HG03354 (cell line): ENCODE measurements at regions not wholly inside any gene's neighbourhood (a gene's known extent, or its start where the extent isn't known, plus 50 kb on each side); places are given as distances from the start of the nearest gene placed in this dataset.

Experiments used
- ATAC-seq: cut with Tn5 transposase; IDR thresholded peaks from one replicate; pipeline ENCODE4 v1.9.1; 2021; ENCODE audit warnings: mild to moderate bottlenecking; ENCODE audit not compliant: unreplicated experiment, poor library complexity, severe bottlenecking

GRCh38 chr7:46028246-46028645 lies 107.2 kb upstream of the IGFBP3 start:
- ATAC-seq = no peak

DNA sequence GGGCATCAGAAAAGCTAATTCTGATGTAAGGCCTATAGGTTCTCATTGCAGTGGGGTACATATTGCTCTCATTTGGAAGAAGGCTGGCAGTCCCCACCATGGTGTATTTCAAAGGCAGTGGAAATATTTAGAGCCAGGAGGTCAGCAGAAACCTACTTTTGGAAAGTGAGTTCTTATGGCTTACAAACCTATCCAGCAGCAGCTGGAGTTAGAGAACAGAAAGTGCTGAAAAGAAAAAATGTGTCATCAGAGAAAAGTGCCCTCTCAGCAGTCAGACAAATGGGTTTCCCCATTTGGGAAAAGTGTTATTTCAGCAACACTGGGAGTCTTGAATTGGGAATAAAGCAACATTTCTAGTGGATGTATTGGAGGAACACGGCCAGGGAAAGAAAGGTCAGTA lies 105.7 kb upstream of the IGFBP3 start:
- ATAC-seq = no peak

DNA sequence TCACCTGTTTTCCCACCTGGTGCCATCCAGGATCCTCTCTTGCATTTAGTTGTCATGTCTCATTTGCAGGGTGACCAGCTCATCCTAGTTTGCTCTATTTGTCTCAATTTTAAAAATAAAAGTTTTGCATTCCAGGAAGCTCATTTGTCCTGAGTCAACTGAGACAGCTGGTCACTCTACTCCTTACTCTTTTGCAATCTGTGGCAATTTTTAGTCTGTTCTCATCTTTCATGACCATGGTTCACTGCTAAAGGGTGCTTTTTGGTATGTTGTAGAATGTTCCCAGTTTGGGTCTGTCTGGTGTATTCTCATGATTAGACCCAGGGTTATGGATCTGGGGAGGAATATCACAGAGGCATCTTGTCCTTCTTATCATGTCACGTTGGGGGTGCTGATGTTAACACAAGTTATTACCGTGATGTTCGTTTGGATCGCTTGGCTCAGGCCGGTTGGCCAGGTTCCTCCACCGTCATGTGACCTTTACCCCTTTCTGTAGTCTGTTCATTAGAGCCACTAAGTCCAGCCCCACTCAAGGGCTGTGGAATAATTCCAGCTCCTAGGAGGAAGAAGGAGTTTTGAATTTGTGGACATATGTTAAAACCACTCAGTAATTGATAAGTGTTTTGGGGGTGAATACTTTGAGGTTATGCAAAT lies 103.3 kb upstream of the IGFBP3 start:
- ATAC-seq = no peak

- no peak for ATAC-seq
These were observed 101.3 kb upstream of the IGFBP3 start for GRCh38 chr7:46022397-46022796.

DNA sequence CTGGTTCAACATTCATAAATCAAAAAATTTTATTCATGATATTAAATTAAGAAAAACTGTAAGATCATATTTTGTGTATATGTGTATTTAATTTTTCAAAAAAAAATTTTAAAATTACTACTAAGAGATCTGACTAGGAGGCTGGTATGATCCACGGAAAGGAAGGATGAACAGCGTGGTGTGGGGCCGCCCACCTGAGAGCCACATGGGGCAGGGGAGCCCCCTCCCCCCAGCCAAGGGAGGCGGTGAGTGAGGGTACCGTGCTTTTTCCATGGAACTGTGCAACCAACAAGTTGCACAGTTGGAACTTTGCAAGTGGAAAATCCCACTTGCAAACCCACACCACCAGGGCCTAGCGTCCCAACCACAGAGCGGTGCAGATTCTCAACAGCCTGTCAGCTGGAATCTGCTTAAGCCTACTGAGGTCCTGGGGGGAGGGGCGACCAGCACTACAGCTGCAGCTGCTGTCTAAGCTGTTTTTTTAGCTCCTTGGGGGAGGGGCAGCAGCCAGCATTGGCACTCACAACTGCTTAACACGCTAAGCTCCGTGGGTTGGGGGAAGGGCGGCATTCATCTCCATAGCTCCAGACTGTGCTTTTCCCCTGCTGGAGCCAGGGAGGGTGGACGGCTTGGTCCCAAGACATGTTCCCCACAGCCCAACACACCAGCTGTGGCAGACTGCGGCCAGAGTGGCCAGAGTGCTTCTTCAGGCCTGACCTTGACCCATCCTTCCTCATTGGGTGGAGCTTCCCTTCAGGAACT lies 94.2 kb upstream of the IGFBP3 start:
- no peak for ATAC-seq

DNA sequence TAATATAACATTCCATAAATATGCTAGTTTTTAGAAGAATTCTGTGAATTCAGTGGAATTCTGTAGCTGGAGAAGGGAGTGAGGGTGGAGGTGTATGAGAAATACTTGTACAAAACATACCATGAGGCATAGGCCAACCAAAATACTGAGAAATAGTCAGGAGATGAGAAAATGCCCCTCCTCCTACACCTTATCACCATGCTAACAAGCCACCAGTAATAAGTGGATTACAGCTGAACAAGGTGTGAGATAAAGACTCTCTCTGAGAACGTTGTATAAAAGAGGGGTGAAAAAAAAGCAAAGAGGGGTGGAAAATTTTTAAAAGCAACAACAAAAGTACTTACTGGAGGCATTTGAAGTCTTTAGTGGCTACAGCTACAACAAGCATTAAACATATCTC lies 90.4 kb upstream of the IGFBP3 start:
- no peak for ATAC-seq

DNA sequence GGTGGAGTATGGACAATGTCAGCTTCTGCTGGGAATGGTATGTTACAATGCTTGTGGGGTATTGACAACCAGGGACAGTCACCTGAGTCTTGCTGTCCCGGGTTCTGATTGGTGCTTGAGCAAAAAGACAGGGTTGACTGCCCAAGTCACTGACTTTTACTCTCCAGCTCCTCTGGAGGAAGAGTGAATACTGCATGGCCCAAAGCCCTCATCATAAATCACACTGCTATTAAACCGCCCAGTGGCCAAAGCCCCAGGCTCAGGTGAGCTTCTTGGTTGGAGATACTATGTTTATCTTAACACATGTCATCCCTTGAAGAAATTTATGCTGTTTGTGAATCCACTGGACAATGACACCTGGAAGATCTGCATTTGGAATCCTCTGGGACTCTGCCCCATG lies 90.0 kb upstream of the IGFBP3 start:
- ATAC-seq = no peak

GRCh38 chr7:46009211-46009610 lies 88.1 kb upstream of the IGFBP3 start:
- ATAC-seq = no peak

GRCh38 chr7:46007990-46008643 lies 87.0 kb upstream of the IGFBP3 start:
- no peak for ATAC-seq

GRCh38 chr7:46007194-46007593 lies 86.1 kb upstream of the IGFBP3 start:
- ATAC-seq = no peak

DNA sequence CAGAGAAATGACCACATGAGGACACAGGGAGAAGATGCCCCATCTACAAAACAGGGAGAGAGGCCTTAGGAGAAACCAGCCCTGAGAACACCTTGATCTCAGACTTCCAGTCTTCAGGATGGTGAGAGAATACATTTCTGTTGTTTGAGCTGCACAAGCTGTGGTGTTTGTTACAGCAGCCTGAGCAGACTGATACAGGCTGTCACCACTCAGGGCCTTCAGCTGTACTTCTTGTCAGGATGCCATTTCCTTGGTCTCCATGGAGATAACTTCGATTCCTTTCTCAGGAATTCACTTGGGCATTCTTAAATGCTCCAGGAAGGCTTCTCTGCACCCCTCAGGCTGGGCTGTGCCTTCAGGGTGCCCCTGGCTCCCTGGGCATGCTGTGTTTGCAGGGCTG lies 85.7 kb upstream of the IGFBP3 start:
- ATAC-seq = no peak

- no peak for ATAC-seq
These were observed 85.1 kb upstream of the IGFBP3 start for GRCh38 chr7:46006212-46006611.

GRCh38 chr7:46004965-46005364 lies 83.9 kb upstream of the IGFBP3 start:
- ATAC-seq = no peak

- ATAC-seq = no peak
These were observed 83.1 kb upstream of the IGFBP3 start for GRCh38 chr7:46003896-46004875.

DNA sequence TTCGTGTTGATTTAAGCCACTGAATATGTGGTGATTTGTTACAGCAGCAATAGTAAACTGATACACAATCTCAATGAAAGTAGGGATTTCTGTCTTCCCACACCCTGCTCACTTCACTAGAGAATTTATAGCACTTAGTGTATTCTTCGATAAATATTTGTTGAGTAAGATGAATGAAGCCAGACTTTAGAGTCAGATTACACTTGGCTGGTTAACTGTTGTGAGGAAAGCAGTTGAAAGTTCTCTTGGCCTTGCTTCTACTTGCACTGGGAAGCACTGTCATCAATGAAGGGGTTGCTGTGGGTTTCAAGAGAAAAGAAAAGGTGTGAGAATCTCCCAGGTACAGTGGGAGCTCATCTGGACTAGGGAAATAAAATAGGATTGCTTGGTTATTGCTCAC lies 82.1 kb upstream of the IGFBP3 start:
- no peak for ATAC-seq

DNA sequence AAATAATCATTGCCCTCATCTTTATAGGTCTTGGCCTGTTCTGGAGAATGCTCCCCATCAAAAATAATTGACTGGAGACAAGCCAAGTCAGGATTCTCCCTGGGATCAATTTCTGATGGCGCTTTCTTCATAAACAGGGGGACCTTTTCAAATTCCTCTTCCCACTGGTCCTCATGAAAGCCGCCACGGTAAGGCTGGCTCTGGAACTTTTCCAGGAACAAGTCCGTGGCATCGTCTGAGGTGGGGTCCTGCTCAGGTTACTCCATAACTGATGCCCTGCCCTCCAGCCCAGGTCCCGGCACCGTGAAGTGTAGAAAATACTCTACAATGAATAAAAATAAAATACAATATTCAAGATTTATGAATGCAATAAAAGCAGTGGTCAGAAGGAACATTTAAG lies 79.4 kb upstream of the IGFBP3 start:
- ATAC-seq = no peak

- ATAC-seq = no peak
These were observed 78.5 kb upstream of the IGFBP3 start for GRCh38 chr7:45999541-45999940.

DNA sequence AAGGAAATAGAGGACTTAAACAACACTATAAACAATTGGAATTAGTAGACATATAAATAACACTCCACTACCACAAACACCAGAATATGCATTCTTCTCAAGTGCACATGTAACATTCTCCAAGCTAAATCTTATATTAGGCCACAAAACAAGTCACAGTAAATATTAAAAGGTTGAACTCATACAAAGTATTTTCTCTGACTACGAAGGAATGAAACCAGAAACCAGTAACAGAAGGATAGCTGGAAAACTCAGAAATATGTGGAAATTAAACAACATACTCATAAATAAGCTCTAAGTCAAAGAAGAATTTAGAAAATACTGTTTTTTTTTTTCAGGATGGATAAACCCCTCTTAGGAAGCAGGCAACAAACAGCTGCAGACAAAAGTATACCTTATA lies 77.4 kb upstream of the IGFBP3 start:
- ATAC-seq = no peak

- no peak for ATAC-seq
These were observed 72.5 kb upstream of the IGFBP3 start for GRCh38 chr7:45993621-45994020.

GRCh38 chr7:45992826-45993225 lies 71.8 kb upstream of the IGFBP3 start:
- no peak for ATAC-seq
